SK-N-SH (cell line): ENCODE measurements at regions not wholly inside any gene's neighbourhood (a gene's known extent, or its start where the extent isn't known, plus 50 kb on each side); places are given as distances from the start of the nearest gene placed in this dataset.

Source experiments
- CTCF ChIA-PET: fragments of 300-600, 350-600 bp; formaldehyde crosslinking; extraction: SDS; loops from one replicate; lab custom pipeline; 2021; lab: Yijun Ruan, JAX
- POLR2A ChIA-PET: fragments of 350-600 bp; sonication (Branson Sonifier 250); formaldehyde crosslinking; extraction: SDS; loops from one replicate; lab custom pipeline; 2020; ENCODE audit warnings: antibody characterized with exemption, inconsistent platforms; lab: Yijun Ruan, JAX
- DNase-seq: peaks from one replicate; pipeline ENCODE4 v3.0.0; 2012
- H2AFZ ChIP-seq: fragments of 200-600 bp; sonication (generic); 2 replicates; pipeline ENCODE4 v1.8.1; 2016; ENCODE audit warnings: antibody characterized with exemption, mild to moderate bottlenecking, low read depth
- H3F3A ChIP-seq: fragments of 200-600 bp; sonication (generic); replicated peaks from 2 replicates; pipeline ENCODE3; 2016; ENCODE audit warnings: antibody characterized with exemption, mild to moderate bottlenecking; ENCODE audit not compliant: insufficient read depth
- H3K27ac ChIP-seq, 2 experiments: fragments of 200-500 bp in 1 of 2; fragments of 200-600 bp in 1 of 2; sonication (Bioruptor generic) in 1 of 2; sonication (generic), shearing (Covaris generic) in 1 of 2; 2 replicates each; pipeline versions ENCODE4 v1.5.1 to v1.6.1; 2014 to 2016; ENCODE audit warnings: low read depth in 2 of 2, inconsistent platforms in 1 of 2, low read length in 1 of 2, mild to moderate bottlenecking in 1 of 2, mixed read lengths in 1 of 2
- H3K27me3 ChIP-seq: fragments of 200-600 bp; sonication (generic), shearing (Covaris generic); 2 replicates; pipeline ENCODE4 v1.6.1; 2016; ENCODE audit warnings: mixed run types; ENCODE audit not compliant: insufficient read depth
- H3K36me3 ChIP-seq, 2 experiments: fragments of 200-500 bp in 1 of 2; fragments of 200-600 bp in 1 of 2; sonication (Bioruptor generic) in 1 of 2; sonication (generic) in 1 of 2; replicated peaks in 1 of 2; 2 replicates each; pipeline versions ENCODE3 to v1.5.1; 2014 to 2016; ENCODE audit warnings: low read length in 1 of 2, mild to moderate bottlenecking in 1 of 2; ENCODE audit not compliant: insufficient read depth in 2 of 2, control insufficient read depth in 1 of 2
- H3K4me1 ChIP-seq, 2 experiments: fragments of 200-500 bp in 1 of 2; fragments of 200-600 bp in 1 of 2; sonication (Bioruptor generic) in 1 of 2; sonication (generic), shearing (Covaris generic) in 1 of 2; 2 replicates each; pipeline versions ENCODE4 v1.5.1 to v1.6.1; 2014 to 2016; ENCODE audit warnings: low read depth in 1 of 2, low read length in 1 of 2, mixed run types in 1 of 2; ENCODE audit not compliant: insufficient read depth in 2 of 2, control insufficient read depth in 1 of 2
- H3K4me2 ChIP-seq: fragments of 200-600 bp; sonication (generic), shearing (Covaris generic); 2 replicates; pipeline ENCODE4 v1.6.1; 2017; ENCODE audit warnings: mixed run types
- H3K4me3 ChIP-seq, 2 experiments: fragments of 200-500 bp in 1 of 2; fragments of 200-600 bp in 1 of 2; sonication (Bioruptor generic) in 1 of 2; sonication (generic), shearing (Covaris generic) in 1 of 2; 2 replicates each; pipeline versions ENCODE4 v1.5.1 to v1.8.1; 2014 to 2016; ENCODE audit warnings: low read depth in 2 of 2, inconsistent platforms in 1 of 2, low read length in 1 of 2, mild to moderate bottlenecking in 1 of 2, mixed read lengths in 1 of 2, moderate library complexity in 1 of 2
- H3K79me2 ChIP-seq: fragments of 200-600 bp; sonication (generic); 2 replicates; pipeline ENCODE4 v1.8.1; 2017; ENCODE audit warnings: mild to moderate bottlenecking; ENCODE audit not compliant: insufficient read depth
- H3K9ac ChIP-seq: fragments of 200-600 bp; sonication (generic); 2 replicates; pipeline ENCODE4 v1.6.1; 2017; ENCODE audit warnings: mixed run types
- H3K9me2 ChIP-seq: fragments of 200-600 bp; sonication (generic); 2 replicates; pipeline ENCODE4 v1.6.1; 2017; ENCODE audit warnings: mixed run types
- H3K9me3 ChIP-seq: fragments of 200-600 bp; sonication (generic); 2 replicates; pipeline ENCODE4 v1.6.1; 2017; ENCODE audit warnings: mixed run types, mild to moderate bottlenecking, moderate library complexity
- H4K20me1 ChIP-seq: fragments of 200-600 bp; sonication (generic); 2 replicates; pipeline ENCODE4 v1.6.1; 2017; ENCODE audit warnings: mild to moderate bottlenecking, mixed run types; ENCODE audit not compliant: insufficient read depth
- FOSL2 ChIP-seq: IDR thresholded peaks from 2 replicates; pipeline ENCODE4 v1.4.0; 2012; ENCODE audit warnings: low read depth, mild to moderate bottlenecking, moderate library complexity, borderline replicate concordance
- FOXJ3 ChIP-seq: sonication (generic); formaldehyde crosslinking; IDR thresholded peaks from 2 replicates; pipeline ENCODE4 v1.5.1; 2020; ENCODE audit warnings: mild to moderate bottlenecking, missing genetic modification reagents
- FOXM1 ChIP-seq: IDR thresholded peaks from 2 replicates; pipeline ENCODE4 v1.4.0; 2012; ENCODE audit warnings: low read depth, mild to moderate bottlenecking
- GABPA ChIP-seq: IDR thresholded peaks from 2 replicates; pipeline ENCODE4 v1.4.0; 2012; ENCODE audit warnings: low read depth, mild to moderate bottlenecking
- GATA2 ChIP-seq: sonication (generic); formaldehyde crosslinking; IDR thresholded peaks from 2 replicates; pipeline ENCODE4 v1.5.0; 2020; ENCODE audit warnings: mild to moderate bottlenecking, missing genetic modification reagents
- IRF3 ChIP-seq: fragments of 150-350 bp; IDR thresholded peaks from 2 replicates; pipeline ENCODE4 v1.6.1; 2016; ENCODE audit warnings: mild to moderate bottlenecking, low read depth, low read length
- MXI1 ChIP-seq: IDR thresholded peaks from 2 replicates; pipeline ENCODE4 v1.6.1; 2012; ENCODE audit warnings: mild to moderate bottlenecking, low read depth, low read length, improper control_type of control experiment
- NFIC ChIP-seq: IDR thresholded peaks from 2 replicates; pipeline ENCODE4 v1.4.0; 2012; ENCODE audit warnings: borderline replicate concordance
- NRF1 ChIP-seq: IDR thresholded peaks from 2 replicates; pipeline ENCODE4 v1.6.1; 2012; ENCODE audit warnings: low read depth, mild to moderate bottlenecking, low read length
- RAD21 ChIP-seq: IDR thresholded peaks from 2 replicates; pipeline ENCODE4 v1.6.1; 2012; ENCODE audit warnings: mild to moderate bottlenecking, low read length
- RCOR1 ChIP-seq: fragments of 150-350 bp; IDR thresholded peaks from 2 replicates; pipeline ENCODE4 v1.6.1; 2017; ENCODE audit warnings: antibody characterized with exemption, low read length
- RFX5 ChIP-seq: IDR thresholded peaks from 2 replicates; pipeline ENCODE4 v1.6.1; 2012; ENCODE audit warnings: mild to moderate bottlenecking, improper control_type of control experiment, low read length
- RXRA ChIP-seq: IDR thresholded peaks from 2 replicates; pipeline ENCODE4 v1.4.0; 2012; ENCODE audit warnings: low read depth, mild to moderate bottlenecking, borderline replicate concordance
- SIN3A ChIP-seq: IDR thresholded peaks from 2 replicates; pipeline ENCODE4 v1.6.1; 2012; ENCODE audit warnings: low read depth, mild to moderate bottlenecking, low read length, moderate library complexity, borderline replicate concordance
- TCF12 ChIP-seq: IDR thresholded peaks from 2 replicates; pipeline ENCODE4 v1.4.0; 2012
- USF1 ChIP-seq: IDR thresholded peaks from 2 replicates; pipeline ENCODE4 v1.4.0; 2012; ENCODE audit warnings: low read depth, borderline replicate concordance
- YY1 ChIP-seq: IDR thresholded peaks from 2 replicates; pipeline ENCODE4 v1.4.0; 2012; ENCODE audit warnings: low read depth, mild to moderate bottlenecking
- ZBTB33 ChIP-seq: IDR thresholded peaks from 2 replicates; pipeline ENCODE4 v1.4.0; 2012; ENCODE audit warnings: low read depth, borderline replicate concordance
- WGBS: methylation state at CpG from one replicate; pipeline ENCODE4 v1.1.6; 2017; ENCODE audit warnings: low lambda C conversion rate; 5-methylcytosine and 5-hydroxymethylcytosine counted together
- TF ChIP-seq, protein P1 (sequence below): IDR thresholded peaks from 2 replicates; pipeline ENCODE4 v1.4.0; 2012; ENCODE audit warnings: low read depth
- TF ChIP-seq, protein P2 (sequence below): fragments of 150-350 bp; IDR thresholded peaks from 2 replicates; pipeline ENCODE4 v1.6.1; 2017; ENCODE audit warnings: antibody characterized with exemption, low read length, low read depth, borderline replicate concordance

DNA sequence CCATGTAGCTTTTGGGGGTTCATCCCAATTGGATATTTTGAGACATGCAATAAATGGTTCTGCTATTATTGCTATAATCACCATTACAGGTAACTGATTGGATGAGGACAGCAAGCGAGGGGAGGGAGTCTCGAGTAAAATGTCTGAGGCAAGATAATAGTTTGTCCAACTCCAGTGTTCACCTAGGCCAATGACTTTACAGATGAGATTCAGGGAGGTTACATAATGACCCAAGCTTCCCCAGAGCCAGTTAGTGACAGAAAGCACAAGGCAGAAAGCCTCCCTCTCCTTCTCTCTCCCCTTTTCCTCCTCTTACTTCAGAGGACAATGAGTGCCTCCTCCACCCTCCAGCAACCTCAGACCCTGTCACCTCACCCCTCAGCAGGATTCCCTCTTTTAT is 98.4 kb upstream of the GLS start:
- Histone ChIP-seq H3K4me2 (no peak overlapping the region), H2AFZ (no peak overlapping the region)

More for the DNA sequence above, 98.4 kb upstream of the GLS start:
- ChIA-PET POLR2A (no interaction called here), CTCF (interaction anchor here (0.6 to 5.9 kb wide), 9 partner anchors 11 to 270 kb away, joined by 3 to 50 read pairs (median 4); no protein-coding TSS in a partner anchor)
- H3K9me2 ChIP-seq = no peaks in the 10 kb centered on the region
- H3K79me2 ChIP-seq = no peaks in the 10 kb centered on the region
- no peak overlapping the region for H3K9ac ChIP-seq
- H3K36me3 ChIP-seq = no peaks in the 10 kb centered on the region
- 0 out of 2 replicates have a peak, but pooled peaks cover 12% of the 10 kb centered on the region for H3K9me3 ChIP-seq
- TF ChIP-seq GABPA = no peak
- no peak for TF ChIP-seq TCF12
- no peak for TF ChIP-seq RXRA
- no peak for TF ChIP-seq FOXM1
- no peak for TF ChIP-seq IRF3
- no peak for TF ChIP-seq RAD21
- TF ChIP-seq FOXJ3 (CRISPR knock-in tag) = no peak
- TF ChIP-seq, protein P1, sequence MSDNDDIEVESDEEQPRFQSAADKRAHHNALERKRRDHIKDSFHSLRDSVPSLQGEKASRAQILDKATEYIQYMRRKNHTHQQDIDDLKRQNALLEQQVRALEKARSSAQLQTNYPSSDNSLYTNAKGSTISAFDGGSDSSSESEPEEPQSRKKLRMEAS = no peak
- no peak for TF ChIP-seq YY1
- no peak for TF ChIP-seq RFX5
- TF ChIP-seq, protein P2, sequence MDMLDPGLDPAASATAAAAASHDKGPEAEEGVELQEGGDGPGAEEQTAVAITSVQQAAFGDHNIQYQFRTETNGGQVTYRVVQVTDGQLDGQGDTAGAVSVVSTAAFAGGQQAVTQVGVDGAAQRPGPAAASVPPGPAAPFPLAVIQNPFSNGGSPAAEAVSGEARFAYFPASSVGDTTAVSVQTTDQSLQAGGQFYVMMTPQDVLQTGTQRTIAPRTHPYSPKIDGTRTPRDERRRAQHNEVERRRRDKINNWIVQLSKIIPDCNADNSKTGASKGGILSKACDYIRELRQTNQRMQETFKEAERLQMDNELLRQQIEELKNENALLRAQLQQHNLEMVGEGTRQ = no peak
- TF ChIP-seq SIN3A = no peak
- no peak for TF ChIP-seq FOSL2
- no peak for TF ChIP-seq RCOR1
- TF ChIP-seq GATA2 (CRISPR knock-in tag) = no peak
- no peak for TF ChIP-seq MXI1
- TF ChIP-seq NRF1 = no peak
- no peak for TF ChIP-seq USF1
- no peak for TF ChIP-seq ZBTB33
- no peak for TF ChIP-seq NFIC
- no peak for DNase-seq
- WGBS = 95% methylated on average over 2 of the region's 2 CpGs
- no peak overlapping the region for H3K4me3 ChIP-seq
- no peaks in the 10 kb centered on the region for H4K20me1 ChIP-seq
- H3F3A ChIP-seq = no peaks in the 10 kb centered on the region
- peaks cover 0 to 2% of the 10 kb centered on the region in 2 experiments; a peak in 2 of 4 replicates for H3K4me1 ChIP-seq
- H3K27ac ChIP-seq = no peak overlapping the region
- no peaks in the 10 kb centered on the region; the same call in 1 of the 2 replicates for H3K27me3 ChIP-seq
